ENCODE measurements at regions not wholly inside any gene's neighbourhood (a gene's known extent, or its start where the extent isn't known, plus 50 kb on each side); places are given as distances from the start of the nearest gene placed in this dataset.
"Not testable (repeated sequence)": the region's sequence is repeated elsewhere in the genome, so short reads cannot be mapped to it uniquely, and the experiment has no call there.

GRCh38 chr14:83960832-83961512 lies 1569.0 kb upstream of the FLRT2 start:
- ATAC-seq (replicated peaks in 1 of 2) (no peak), DNase-seq (no peak)
- Mint-ChIP-seq H3K4me3 (no peak overlapping the region), H3K27me3 (ENCODE audit: low read depth) (no peaks in the 10 kb centered on the region), H3K36me3 (ENCODE audit: insufficient read depth in 2 of 2) (peaks cover 0 to 2% of the 10 kb centered on the region in 2 donors), H3K27ac (no peak overlapping the region), H3K4me1 (ENCODE audit: low read depth) (no peaks in the 10 kb centered on the region), H3K9me3 (peaks cover 9 to 19% of the 10 kb centered on the region in 2 donors)

GRCh38 chr14:83969998-83970397 lies 1559.9 kb upstream of the FLRT2 start:
- no peaks in the 10 kb centered on the region for H3K36me3 Mint-ChIP-seq (ENCODE audit: insufficient read depth in 2 of 2)
- no peak for ATAC-seq (replicated peaks in 1 of 2)
- no peaks in the 10 kb centered on the region for H3K27me3 Mint-ChIP-seq (ENCODE audit: low read depth)
- H3K4me1 Mint-ChIP-seq (ENCODE audit: low read depth): no peaks in the 10 kb centered on the region
- no peak for DNase-seq
- peaks cover 12 to 13% of the 10 kb centered on the region in 2 donors for H3K9me3 Mint-ChIP-seq
- no peak overlapping the region for H3K4me3 Mint-ChIP-seq
- H3K27ac Mint-ChIP-seq: no peak overlapping the region

GRCh38 chr14:83972631-83973030 lies 1557.3 kb upstream of the FLRT2 start:
- no peaks in the 10 kb centered on the region for H3K36me3 Mint-ChIP-seq (ENCODE audit: insufficient read depth in 2 of 2)
- ATAC-seq (replicated peaks in 1 of 2): no peak
- H3K4me1 Mint-ChIP-seq (ENCODE audit: low read depth): no peaks in the 10 kb centered on the region
- no peak for DNase-seq
- H3K27ac Mint-ChIP-seq: no peak overlapping the region
- H3K9me3 Mint-ChIP-seq: peaks cover 3 to 10% of the 10 kb centered on the region in 2 donors
- H3K4me3 Mint-ChIP-seq: no peak overlapping the region
- no peaks in the 10 kb centered on the region for H3K27me3 Mint-ChIP-seq (ENCODE audit: low read depth)

GRCh38 chr14:83974647-83975163 lies 1555.2 kb upstream of the FLRT2 start:
- no peaks in the 10 kb centered on the region for H3K36me3 Mint-ChIP-seq (ENCODE audit: insufficient read depth in 2 of 2)
- no peaks in the 10 kb centered on the region for H3K27me3 Mint-ChIP-seq (ENCODE audit: low read depth)

DNA sequence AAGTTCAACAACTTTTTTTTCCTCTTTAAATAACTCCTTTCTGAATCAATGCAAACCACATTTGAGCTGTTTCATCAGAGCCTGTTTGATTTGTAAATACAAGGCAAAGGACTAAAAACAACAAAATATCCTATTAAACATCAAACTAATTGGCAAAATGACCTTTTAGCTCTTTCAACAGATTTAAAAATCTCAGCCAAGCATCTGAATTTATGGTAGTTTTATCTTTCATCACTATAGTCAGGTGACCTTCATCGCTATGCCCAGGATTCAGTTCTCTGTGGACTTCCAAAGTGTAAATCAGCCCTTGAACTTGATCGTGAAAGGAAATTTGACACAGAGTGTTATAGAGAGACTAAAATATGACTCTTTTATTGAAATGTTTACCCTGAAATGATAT lies 1554.5 kb upstream of the FLRT2 start:
- no peak overlapping the region for H3K4me3 Mint-ChIP-seq
- H3K4me1 Mint-ChIP-seq (ENCODE audit: low read depth): no peaks in the 10 kb centered on the region
- no peak for DNase-seq
- ATAC-seq (replicated peaks in 1 of 2): no peak
- peaks cover 3 to 10% of the 10 kb centered on the region in 2 donors for H3K9me3 Mint-ChIP-seq
- H3K27ac Mint-ChIP-seq: no peak overlapping the region
- no peaks in the 10 kb centered on the region for H3K36me3 Mint-ChIP-seq (ENCODE audit: insufficient read depth in 2 of 2)
- no peaks in the 10 kb centered on the region for H3K27me3 Mint-ChIP-seq (ENCODE audit: low read depth)

More at GRCh38 chr14:83974647-83975163, 1555.2 kb upstream of the FLRT2 start:
- ATAC-seq (replicated peaks in 1 of 2) (no peak), DNase-seq (no peak)
- Mint-ChIP-seq H3K4me3 (no peak overlapping the region), H3K27ac (no peak overlapping the region), H3K4me1 (ENCODE audit: low read depth) (no peaks in the 10 kb centered on the region), H3K9me3 (peaks cover 3 to 9% of the 10 kb centered on the region in 2 donors)

GRCh38 chr14:83975841-83976770 lies 1553.8 kb upstream of the FLRT2 start:
- Mint-ChIP-seq H3K27me3 (ENCODE audit: low read depth) (no peaks in the 10 kb centered on the region), H3K4me1 (ENCODE audit: low read depth) (no peaks in the 10 kb centered on the region), H3K36me3 (ENCODE audit: insufficient read depth in 2 of 2) (no peaks in the 10 kb centered on the region), H3K27ac (no peak overlapping the region), H3K4me3 (no peak overlapping the region), H3K9me3 (peaks cover 5 to 11% of the 10 kb centered on the region in 2 donors)
- no peak for DNase-seq
- ATAC-seq (replicated peaks in 1 of 2): no peak

- peaks cover 8 to 13% of the 10 kb centered on the region in 2 donors for H3K9me3 Mint-ChIP-seq
- no peaks in the 10 kb centered on the region for H3K36me3 Mint-ChIP-seq (ENCODE audit: insufficient read depth in 2 of 2)
- no peak for DNase-seq
- no peak overlapping the region for H3K4me3 Mint-ChIP-seq
- H3K27me3 Mint-ChIP-seq (ENCODE audit: low read depth): no peaks in the 10 kb centered on the region
- H3K4me1 Mint-ChIP-seq (ENCODE audit: low read depth): no peaks in the 10 kb centered on the region
- no peak for ATAC-seq (replicated peaks in 1 of 2)
- no peak overlapping the region for H3K27ac Mint-ChIP-seq
Measured at GRCh38 chr14:83977583-83977982, 1552.4 kb upstream of the FLRT2 start.

GRCh38 chr14:83981676-83982258 lies 1548.2 kb upstream of the FLRT2 start:
- not testable (repeated sequence) for DNase-seq; H3K27ac Mint-ChIP-seq; H3K27me3 Mint-ChIP-seq (ENCODE audit: low read depth); H3K36me3 Mint-ChIP-seq (ENCODE audit: insufficient read depth in 2 of 2); ATAC-seq (replicated peaks in 1 of 2); H3K4me1 Mint-ChIP-seq (ENCODE audit: low read depth); H3K4me3 Mint-ChIP-seq
- peaks cover 7 to 12% of the 10 kb centered on the region in 2 donors for H3K9me3 Mint-ChIP-seq

DNA sequence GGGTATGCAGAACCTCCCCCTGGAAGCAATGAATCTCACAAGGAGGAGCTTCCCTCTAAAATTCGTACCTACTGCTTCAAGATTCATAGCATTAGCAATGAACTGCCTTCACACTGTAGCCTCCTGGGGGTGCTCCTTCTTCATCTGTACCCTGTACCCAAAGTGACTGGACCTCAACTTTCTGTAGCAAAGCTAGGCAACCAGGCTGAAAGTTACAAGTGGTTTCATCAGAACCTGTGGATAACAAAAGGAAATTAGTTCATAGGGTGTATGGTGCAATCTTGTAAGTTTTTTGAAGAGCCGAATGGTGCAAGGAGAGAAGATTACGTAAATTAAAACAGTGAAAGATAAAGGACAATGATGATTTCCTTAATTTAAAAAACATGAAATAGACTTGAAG lies 1541.7 kb upstream of the FLRT2 start:
- ATAC-seq (replicated peaks in 1 of 2) (no peak), DNase-seq (no peak)
- no peaks in the 10 kb centered on the region for H3K36me3 Mint-ChIP-seq (ENCODE audit: insufficient read depth in 2 of 2)
- H3K27ac Mint-ChIP-seq: no peak overlapping the region
- H3K27me3 Mint-ChIP-seq (ENCODE audit: low read depth): no peaks in the 10 kb centered on the region
- no peak overlapping the region for H3K4me3 Mint-ChIP-seq
- H3K9me3 Mint-ChIP-seq: peaks cover 9 to 17% of the 10 kb centered on the region in 2 donors
- H3K4me1 Mint-ChIP-seq (ENCODE audit: low read depth): no peaks in the 10 kb centered on the region

- Mint-ChIP-seq H3K9me3 (peaks cover 7 to 15% of the 10 kb centered on the region in 2 donors), H3K27me3 (ENCODE audit: low read depth) (no peaks in the 10 kb centered on the region), H3K27ac (no peak overlapping the region), H3K4me1 (ENCODE audit: low read depth) (no peaks in the 10 kb centered on the region), H3K36me3 (ENCODE audit: insufficient read depth in 2 of 2) (no peaks in the 10 kb centered on the region), H3K4me3 (no peak overlapping the region)
- DNase-seq (no peak), ATAC-seq (replicated peaks in 1 of 2) (no peak)
Measured at GRCh38 chr14:83991666-83992065, 1538.3 kb upstream of the FLRT2 start.

GRCh38 chr14:83992857-83993256 lies 1537.1 kb upstream of the FLRT2 start:
- no peak overlapping the region for H3K4me3 Mint-ChIP-seq
- no peak overlapping the region for H3K27ac Mint-ChIP-seq
- DNase-seq (no peak), ATAC-seq (replicated peaks in 1 of 2) (no peak)
- H3K9me3 Mint-ChIP-seq: peaks cover 7 to 15% of the 10 kb centered on the region in 2 donors
- H3K4me1 Mint-ChIP-seq (ENCODE audit: low read depth): no peaks in the 10 kb centered on the region
- no peaks in the 10 kb centered on the region for H3K36me3 Mint-ChIP-seq (ENCODE audit: insufficient read depth in 2 of 2)
- no peaks in the 10 kb centered on the region for H3K27me3 Mint-ChIP-seq (ENCODE audit: low read depth)

DNA sequence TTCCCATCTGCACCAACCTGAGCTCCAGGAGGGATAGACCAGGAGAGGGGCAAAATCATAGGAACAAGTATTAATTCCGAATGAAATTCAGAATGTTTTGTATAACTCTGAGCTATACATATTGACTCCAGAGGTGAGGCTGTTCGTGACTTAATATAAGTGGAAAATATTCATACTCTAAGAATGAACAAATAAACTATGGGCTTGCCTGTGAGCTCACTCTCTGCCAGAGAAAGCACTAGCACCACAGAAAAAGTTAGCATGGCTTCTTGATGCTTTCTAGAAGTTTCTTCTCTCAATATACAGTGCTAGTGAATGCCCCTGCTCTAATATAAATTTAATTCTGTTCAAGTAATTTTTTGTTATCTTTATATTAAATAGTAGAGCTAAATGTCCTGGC lies 1536.4 kb upstream of the FLRT2 start:
- Mint-ChIP-seq H3K36me3 (ENCODE audit: insufficient read depth in 2 of 2) (no peaks in the 10 kb centered on the region), H3K27ac (no peak overlapping the region), H3K27me3 (ENCODE audit: low read depth) (no peaks in the 10 kb centered on the region), H3K4me3 (no peak overlapping the region), H3K4me1 (ENCODE audit: low read depth) (no peaks in the 10 kb centered on the region), H3K9me3 (peaks cover 7 to 15% of the 10 kb centered on the region in 2 donors)
- ATAC-seq (replicated peaks in 1 of 2) (no peak), DNase-seq (no peak)

GRCh38 chr14:83994020-83994419 lies 1535.9 kb upstream of the FLRT2 start:
- Mint-ChIP-seq H3K27me3 (ENCODE audit: low read depth) (no peaks in the 10 kb centered on the region), H3K4me3 (no peak overlapping the region), H3K4me1 (ENCODE audit: low read depth) (no peaks in the 10 kb centered on the region), H3K9me3 (peaks cover 7 to 15% of the 10 kb centered on the region in 2 donors), H3K27ac (no peak overlapping the region), H3K36me3 (ENCODE audit: insufficient read depth in 2 of 2) (no peaks in the 10 kb centered on the region)
- no peak for ATAC-seq (replicated peaks in 1 of 2)
- no peak for DNase-seq

Data from activated T-cell treated with anti-CD3 and anti-CD28 coated beads, Interleukin-2, amount 50 U/mL, for 72 hours (primary cell).